Fibroblast of lung (primary cell): ENCODE measurements at regions not wholly inside any gene's neighbourhood (a gene's known extent, or its start where the extent isn't known, plus 50 kb on each side); places are given as distances from the start of the nearest gene placed in this dataset.

Experiments used
- EZH2 ChIP-seq: IDR thresholded peaks from 2 replicates; pipeline ENCODE4 v1.5.1; 2012; ENCODE audit warnings: low read length, control low read depth, mild to moderate bottlenecking; ENCODE audit errors: missing control alignments
- TF ChIP-seq, protein P1 (sequence below), 2 donors: IDR thresholded peaks in 1 of 2; conservative IDR thresholded peaks in 1 of 2; 1 replicate in 1 of 2; 2 replicates in 1 of 2; pipeline ENCODE4 v1.5.1; 2011 to 2012; ENCODE audit warnings: low read length in 2 of 2, control low read depth in 1 of 2, inconsistent platforms in 1 of 2, low read depth in 1 of 2, mild to moderate bottlenecking in 1 of 2

DNA sequence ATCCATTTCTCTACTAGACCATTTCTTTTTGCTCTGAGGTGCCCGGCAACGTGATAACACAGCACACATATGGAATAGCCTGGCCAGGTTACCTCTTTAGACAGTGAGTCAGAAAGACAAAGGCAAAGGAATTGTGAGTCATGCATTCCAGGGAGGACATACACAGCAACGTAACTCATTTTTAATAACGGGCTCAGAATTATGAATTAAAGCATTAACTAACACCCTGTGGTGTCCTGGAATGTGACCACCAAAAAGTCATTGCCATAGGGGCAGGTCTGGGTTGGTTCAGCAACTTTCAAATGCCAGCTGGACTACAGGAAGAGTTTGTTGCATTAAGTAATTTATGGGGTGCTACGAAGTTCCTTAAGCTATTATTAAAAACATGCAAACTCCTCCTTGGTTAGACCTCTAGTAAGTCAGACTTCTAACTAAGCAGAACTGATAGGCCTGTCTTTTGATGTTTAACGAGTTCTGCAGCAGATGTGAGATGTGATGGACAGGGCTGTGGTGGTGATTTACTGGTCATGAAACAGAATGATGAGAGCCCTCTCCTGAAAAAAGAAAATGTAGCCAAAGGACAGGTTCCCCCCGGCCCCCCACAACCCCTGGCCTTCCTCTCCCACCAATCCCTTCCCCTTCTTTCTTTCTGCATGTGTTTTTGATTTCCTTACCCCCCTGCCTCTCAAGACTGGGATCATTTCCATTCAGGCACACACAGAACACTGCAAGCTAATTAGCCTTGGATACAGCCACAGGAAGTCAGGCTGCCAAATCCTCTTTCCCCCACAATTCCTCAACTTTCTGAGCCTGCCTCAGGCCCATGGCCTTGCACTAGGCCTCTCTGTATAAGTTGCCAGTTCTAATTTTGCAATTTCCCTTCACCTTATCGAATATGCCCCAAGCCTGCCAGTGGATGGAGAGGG lies 88.9 kb upstream of the HAO2 start:
- TF ChIP-seq, protein P1, sequence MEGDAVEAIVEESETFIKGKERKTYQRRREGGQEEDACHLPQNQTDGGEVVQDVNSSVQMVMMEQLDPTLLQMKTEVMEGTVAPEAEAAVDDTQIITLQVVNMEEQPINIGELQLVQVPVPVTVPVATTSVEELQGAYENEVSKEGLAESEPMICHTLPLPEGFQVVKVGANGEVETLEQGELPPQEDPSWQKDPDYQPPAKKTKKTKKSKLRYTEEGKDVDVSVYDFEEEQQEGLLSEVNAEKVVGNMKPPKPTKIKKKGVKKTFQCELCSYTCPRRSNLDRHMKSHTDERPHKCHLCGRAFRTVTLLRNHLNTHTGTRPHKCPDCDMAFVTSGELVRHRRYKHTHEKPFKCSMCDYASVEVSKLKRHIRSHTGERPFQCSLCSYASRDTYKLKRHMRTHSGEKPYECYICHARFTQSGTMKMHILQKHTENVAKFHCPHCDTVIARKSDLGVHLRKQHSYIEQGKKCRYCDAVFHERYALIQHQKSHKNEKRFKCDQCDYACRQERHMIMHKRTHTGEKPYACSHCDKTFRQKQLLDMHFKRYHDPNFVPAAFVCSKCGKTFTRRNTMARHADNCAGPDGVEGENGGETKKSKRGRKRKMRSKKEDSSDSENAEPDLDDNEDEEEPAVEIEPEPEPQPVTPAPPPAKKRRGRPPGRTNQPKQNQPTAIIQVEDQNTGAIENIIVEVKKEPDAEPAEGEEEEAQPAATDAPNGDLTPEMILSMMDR (conservative IDR thresholded peaks at IDR 0.05 in 1 of 2, IDR thresholded peaks at IDR 0.05 in 1 of 2; ENCODE audit: low read depth in 1 of 2, low read length in 2 of 2): no peak
- TF ChIP-seq EZH2: no peak
